ENCODE measurements at regions not wholly inside any gene's neighbourhood (a gene's known extent, or its start where the extent isn't known, plus 50 kb on each side); places are given as distances from the start of the nearest gene placed in this dataset.
A peak's percentile ranks its signal among the peaks of the same experiment; 100 is the strongest.

GRCh38 chr18:78086931-78087330 is 837.3 kb downstream of the GALR1 start:
- TF ChIP-seq, protein P1, sequence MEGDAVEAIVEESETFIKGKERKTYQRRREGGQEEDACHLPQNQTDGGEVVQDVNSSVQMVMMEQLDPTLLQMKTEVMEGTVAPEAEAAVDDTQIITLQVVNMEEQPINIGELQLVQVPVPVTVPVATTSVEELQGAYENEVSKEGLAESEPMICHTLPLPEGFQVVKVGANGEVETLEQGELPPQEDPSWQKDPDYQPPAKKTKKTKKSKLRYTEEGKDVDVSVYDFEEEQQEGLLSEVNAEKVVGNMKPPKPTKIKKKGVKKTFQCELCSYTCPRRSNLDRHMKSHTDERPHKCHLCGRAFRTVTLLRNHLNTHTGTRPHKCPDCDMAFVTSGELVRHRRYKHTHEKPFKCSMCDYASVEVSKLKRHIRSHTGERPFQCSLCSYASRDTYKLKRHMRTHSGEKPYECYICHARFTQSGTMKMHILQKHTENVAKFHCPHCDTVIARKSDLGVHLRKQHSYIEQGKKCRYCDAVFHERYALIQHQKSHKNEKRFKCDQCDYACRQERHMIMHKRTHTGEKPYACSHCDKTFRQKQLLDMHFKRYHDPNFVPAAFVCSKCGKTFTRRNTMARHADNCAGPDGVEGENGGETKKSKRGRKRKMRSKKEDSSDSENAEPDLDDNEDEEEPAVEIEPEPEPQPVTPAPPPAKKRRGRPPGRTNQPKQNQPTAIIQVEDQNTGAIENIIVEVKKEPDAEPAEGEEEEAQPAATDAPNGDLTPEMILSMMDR (IDR thresholded peaks at IDR 0.05) = no peak
- DNase-seq = no peak
- H3K4me3 ChIP-seq = no peak overlapping the region
- intact Hi-C loops (cut with DNase I) = no loop called here
- H3K36me3 ChIP-seq = no peaks in the 10 kb centered on the region
- H3K27me3 ChIP-seq = no peaks in the 10 kb centered on the region
- no peaks in the 10 kb centered on the region for H3K9me3 ChIP-seq
- no peak overlapping the region for H3K27ac ChIP-seq
- ATAC-seq = no peak
- no peaks in the 10 kb centered on the region for H3K4me1 ChIP-seq

DNA sequence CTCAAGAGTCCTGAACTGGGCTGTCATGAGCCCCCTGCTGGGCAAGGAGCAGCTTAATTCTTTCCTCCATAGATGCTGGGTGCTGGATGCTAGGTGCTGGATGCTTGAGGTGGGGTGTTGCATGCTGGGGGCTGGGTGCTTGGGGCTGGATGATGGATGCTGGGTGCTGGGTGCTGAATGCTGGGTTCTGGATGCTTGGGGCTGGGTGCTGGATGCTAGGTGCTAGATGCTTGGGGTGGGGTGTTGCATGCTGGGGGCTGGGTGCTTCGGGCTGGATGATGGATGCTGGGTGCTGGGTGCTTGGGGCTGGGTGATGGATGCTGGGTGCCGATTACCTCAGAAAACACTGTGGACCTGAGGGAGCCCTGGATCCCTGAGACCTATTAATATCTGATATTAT is 837.7 kb downstream of the GALR1 start:
- no peaks in the 10 kb centered on the region for H3K9me3 ChIP-seq
- TF ChIP-seq, protein P1 (IDR thresholded peaks at IDR 0.05) = no peak
- no peak for ATAC-seq
- no peaks in the 10 kb centered on the region for H3K27me3 ChIP-seq
- H3K36me3 ChIP-seq = no peaks in the 10 kb centered on the region
- H3K4me1 ChIP-seq = no peaks in the 10 kb centered on the region
- no peak for DNase-seq
- no peak overlapping the region for H3K4me3 ChIP-seq
- H3K27ac ChIP-seq = no peak overlapping the region
- intact Hi-C loops (cut with DNase I) = no loop called here

DNA sequence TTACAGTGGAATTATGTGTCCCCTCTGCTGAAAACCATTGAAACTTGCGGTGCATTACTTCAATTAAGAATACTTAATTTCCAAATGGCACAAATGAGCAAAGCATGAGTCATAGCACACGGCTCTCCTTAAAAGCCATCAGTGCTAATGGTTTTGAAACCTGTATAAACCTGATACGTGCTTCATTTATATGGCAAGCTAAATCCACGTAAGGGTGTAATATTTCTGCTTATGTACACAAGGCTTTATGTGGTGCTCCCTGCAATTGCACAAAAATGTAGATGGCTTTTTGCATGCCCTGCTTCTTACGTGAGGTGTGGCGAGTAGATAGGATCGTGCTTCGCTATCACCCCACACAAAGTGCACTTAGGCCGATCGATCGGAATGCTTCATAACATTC is 840.9 kb downstream of the GALR1 start:
- Histone ChIP-seq H3K4me1 (no peaks in the 10 kb centered on the region), H3K36me3 (no peaks in the 10 kb centered on the region), H3K9me3 (no peaks in the 10 kb centered on the region), H3K4me3 (no peak overlapping the region), H3K27ac (no peak overlapping the region), H3K27me3 (no peaks in the 10 kb centered on the region)
- TF ChIP-seq, protein P1 (IDR thresholded peaks at IDR 0.05) = no peak
- intact Hi-C loops (cut with DNase I) = no loop called here
- ATAC-seq (no peak), DNase-seq (no peak)

- ATAC-seq (no peak), DNase-seq (no peak)
- H3K4me3 ChIP-seq = no peak overlapping the region
- H3K36me3 ChIP-seq = no peaks in the 10 kb centered on the region
- intact Hi-C loops (cut with DNase I) = no loop called here
- no peaks in the 10 kb centered on the region for H3K9me3 ChIP-seq
- no peaks in the 10 kb centered on the region for H3K27me3 ChIP-seq
- no peak overlapping the region for H3K27ac ChIP-seq
- TF ChIP-seq, protein P1 (IDR thresholded peaks at IDR 0.05) = no peak
- no peaks in the 10 kb centered on the region for H3K4me1 ChIP-seq
These were observed 843.3 kb downstream of the GALR1 start for GRCh38 chr18:78092901-78093300.

- TF ChIP-seq, protein P1 (IDR thresholded peaks at IDR 0.05) = no peak
- Histone ChIP-seq H3K4me3 (no peak overlapping the region), H3K36me3 (no peaks in the 10 kb centered on the region), H3K9me3 (peaks cover 0 to 9% of the 10 kb centered on the region in 2 donors), H3K27me3 (no peaks in the 10 kb centered on the region), H3K27ac (no peak overlapping the region), H3K4me1 (no peaks in the 10 kb centered on the region)
- intact Hi-C loops (cut with DNase I) = no loop called here
- ATAC-seq (no peak), DNase-seq (peak in 1 of 4 donors; percentile 58)
These were observed 850.4 kb downstream of the GALR1 start for GRCh38 chr18:78099979-78100588.

Measured in left lung (tissue), 4 donors.